Esophagus squamous epithelium (tissue), 5 donors: ENCODE measurements at regions not wholly inside any gene's neighbourhood (a gene's known extent, or its start where the extent isn't known, plus 50 kb on each side); places are given as distances from the start of the nearest gene placed in this dataset.

Experiments used
- DNase-seq: peaks from one replicate; lab custom pipeline; 2025; lab: John Stamatoyannopoulos, UW
- H3K27ac ChIP-seq, 4 donors: fragments of 200-600 bp; sonication (generic); one replicate each; pipeline ENCODE4 v1.5.1; 2016 to 2019; ENCODE audit warnings: mild to moderate bottlenecking in 1 of 4
- H3K27me3 ChIP-seq, 4 donors: fragments of 200-600 bp; sonication (generic); 1 replicate in 3 of 4; 2 replicates in 1 of 4; pipeline versions ENCODE4 v1.5.1 to v1.6.0; 2017 to 2021; ENCODE audit warnings: antibody characterized with exemption in 1 of 4
- H3K36me3 ChIP-seq, 3 donors: fragments of 200-600 bp; sonication (generic); one replicate each; pipeline ENCODE4 v1.5.1; 2016 to 2019
- H3K4me1 ChIP-seq, 3 donors: fragments of 200-600 bp; sonication (generic); one replicate each; pipeline ENCODE4 v1.5.1; 2017 to 2019
- H3K4me3 ChIP-seq, 4 donors: fragments of 200-600 bp; sonication (generic); 1 replicate in 3 of 4; 2 replicates in 1 of 4; pipeline ENCODE4 v1.5.1; 2016 to 2019; ENCODE audit warnings: mild to moderate bottlenecking in 2 of 4, moderate library complexity in 1 of 4
- H3K9me3 ChIP-seq, 3 donors: fragments of 200-600 bp; sonication (generic); one replicate each; pipeline ENCODE4 v1.5.1; 2016 to 2019
- CTCF ChIP-seq, 6 experiments: fragments of 450-650 bp in 4 of 6; fragments of 200-600 bp in 2 of 6; sonication (generic) in 2 of 6; IDR thresholded peaks; one replicate each; pipeline ENCODE4 v1.5.1; 2016 to 2019; ENCODE audit warnings: antibody characterized with exemption in 6 of 6, mild to moderate bottlenecking in 4 of 6, moderate library complexity in 4 of 6
- POLR2A ChIP-seq, 4 donors: fragments of 450-650 bp; IDR thresholded peaks; one replicate each; pipeline ENCODE4 v1.6.1; 2017; ENCODE audit warnings: antibody characterized with exemption in 4 of 4, mild to moderate bottlenecking in 4 of 4, moderate library complexity in 3 of 4
- WGBS, 2 donors: methylation state at CpG; one replicate each; pipeline ENCODE4 v1.1.5; 2018; 5-methylcytosine and 5-hydroxymethylcytosine counted together
- intact Hi-C: fragments of 100-400 bp; cut with DNase I; formaldehyde crosslinking; loops from one replicate; pipeline ENCODE4 v1.15.0; 2022
- donor health status: DM: yes; HTN: yes; CAD: no.

GRCh38 chr7:18212308-18212707, 184.7 kb upstream of the PRPS1L1 start:
- no peak for DNase-seq
- intact Hi-C loops: no loop called here

GRCh38 chr7:18212758-18213157, 185.1 kb upstream of the PRPS1L1 start:
- TF ChIP-seq POLR2A (IDR thresholded peaks at IDR 0.05): no peak
- TF ChIP-seq CTCF (IDR thresholded peaks at IDR 0.05): no peak
- Histone ChIP-seq H3K4me3 (no peak overlapping the region), H3K4me1 (peaks cover 0 to 6% (median 0%) of the 10 kb centered on the region in 3 donors), H3K36me3 (no peaks in the 10 kb centered on the region), H3K27me3 (no peaks in the 10 kb centered on the region), H3K27ac (no peak overlapping the region), H3K9me3 (no peaks in the 10 kb centered on the region)
- intact Hi-C loops: no loop called here
- WGBS, 2 donors: 53 to 63% methylated on average over 1 of the region's 1 CpG
- DNase-seq: no peak

More at GRCh38 chr7:18212308-18212707, 184.7 kb upstream of the PRPS1L1 start:
- H3K27me3 ChIP-seq: no peaks in the 10 kb centered on the region
- H3K9me3 ChIP-seq: no peaks in the 10 kb centered on the region
- H3K4me1 ChIP-seq: peaks cover 0 to 6% (median 0%) of the 10 kb centered on the region in 3 donors
- no peaks in the 10 kb centered on the region for H3K36me3 ChIP-seq
- TF ChIP-seq POLR2A (IDR thresholded peaks at IDR 0.05) (no peak), CTCF (IDR thresholded peaks at IDR 0.05) (no peak)
- no peak overlapping the region for H3K27ac ChIP-seq
- WGBS, 2 donors: 64 to 69% methylated on average over 3 of the region's 3 CpGs
- no peak overlapping the region for H3K4me3 ChIP-seq

GRCh38 chr7:18213652-18214051, 186.0 kb upstream of the PRPS1L1 start:
- DNase-seq: no peak
- intact Hi-C loops: no loop called here
- H3K27me3 ChIP-seq: no peaks in the 10 kb centered on the region
- no peaks in the 10 kb centered on the region for H3K36me3 ChIP-seq
- H3K9me3 ChIP-seq: no peaks in the 10 kb centered on the region
- TF ChIP-seq CTCF (IDR thresholded peaks at IDR 0.05) (no peak), POLR2A (IDR thresholded peaks at IDR 0.05) (no peak)
- peaks cover 0 to 6% (median 0%) of the 10 kb centered on the region in 3 donors for H3K4me1 ChIP-seq
- no peak overlapping the region for H3K27ac ChIP-seq
- WGBS, 2 donors: 83 to 86% methylated on average over 1 of the region's 1 CpG
- H3K4me3 ChIP-seq: no peak overlapping the region

- no peak overlapping the region for H3K27ac ChIP-seq
- no peaks in the 10 kb centered on the region for H3K36me3 ChIP-seq
- no peaks in the 10 kb centered on the region for H3K9me3 ChIP-seq
- WGBS, 2 donors: 94 to 96% methylated on average over 2 of the region's 2 CpGs
- DNase-seq: no peak
- no peaks in the 10 kb centered on the region for H3K27me3 ChIP-seq
- no peak for TF ChIP-seq CTCF (IDR thresholded peaks at IDR 0.05)
- no peak for TF ChIP-seq POLR2A (IDR thresholded peaks at IDR 0.05)
- intact Hi-C loops: no loop called here
- no peak overlapping the region for H3K4me3 ChIP-seq
- peaks cover 0 to 6% (median 0%) of the 10 kb centered on the region in 3 donors for H3K4me1 ChIP-seq
Observed at GRCh38 chr7:18216270-18216669, 188.6 kb upstream of the PRPS1L1 start.

- H3K4me1 ChIP-seq: no peaks in the 10 kb centered on the region
- no peak overlapping the region for H3K4me3 ChIP-seq
- intact Hi-C loops: no loop called here
- H3K9me3 ChIP-seq: no peaks in the 10 kb centered on the region
- TF ChIP-seq POLR2A (IDR thresholded peaks at IDR 0.05) (no peak), CTCF (IDR thresholded peaks at IDR 0.05) (no peak)
- H3K36me3 ChIP-seq: no peaks in the 10 kb centered on the region
- DNase-seq: no peak
- no peak overlapping the region for H3K27ac ChIP-seq
- no peaks in the 10 kb centered on the region for H3K27me3 ChIP-seq
- WGBS, 2 donors: 55 to 63% methylated on average over 2 of the region's 2 CpGs
Observed at GRCh38 chr7:18221377-18222293, 194.0 kb upstream of the PRPS1L1 start.
